HepG2 (cell line): ENCODE measurements at regions not wholly inside any gene's neighbourhood (a gene's known extent, or its start where the extent isn't known, plus 50 kb on each side); places are given as distances from the start of the nearest gene placed in this dataset.

ENCODE experiments used
- ATAC-seq: fragments of 200-7000 bp; cut with Tn5 transposase; 3 replicates; pipeline ENCODE4 v1.9.1; 2020; ENCODE audit warnings: mild to moderate bottlenecking, moderate library complexity
- BruUV-seq: library from RNA; stranded (reverse); fragments of 400-500 nt; replicated peaks from 2 replicates; lab custom pipeline; 2021; lab: Mats Ljungman, UMichigan
- CTCF ChIA-PET: fragments of 300-600 bp; formaldehyde crosslinking; extraction: SDS; loops from one replicate; lab custom pipeline; 2021; ENCODE audit warnings: low total read pairs, inconsistent platforms, low intra/inter-chr PET ratio; lab: Yijun Ruan, JAX
- POLR2A ChIA-PET: fragments of 350-600 bp; sonication (Branson Sonifier 250); formaldehyde crosslinking; loops from one replicate; lab custom pipeline; 2020; ENCODE audit warnings: antibody characterized with exemption, inconsistent platforms; lab: Yijun Ruan, JAX
- DNase-seq: peaks from one replicate; pipeline ENCODE4 v3.0.0-alpha.2; 2015; ENCODE audit warnings: low spot score
- FAIRE-seq: peaks from 3 replicates; lab custom pipeline; 2011; peaks lifted over from hg19 to GRCh38; lab: Jason Lieb, UNC
- H2AFZ ChIP-seq: one replicate; pipeline ENCODE4 v1.6.1; 2011; ENCODE audit warnings: low read length, inconsistent platforms
- H3K27ac ChIP-seq: fragments of 300-600 bp; 3 replicates; pipeline ENCODE4 v1.8.0; 2011; ENCODE audit warnings: mixed run types, mild to moderate bottlenecking, mixed read lengths, low read length, inconsistent platforms; ENCODE audit not compliant: insufficient read depth; ENCODE audit errors: extremely low read length
- H3K27me3 ChIP-seq, 2 experiments: fragments of 200-600 bp in 1 of 2; 2 replicates in 1 of 2; 3 replicates in 1 of 2; pipeline versions ENCODE4 v1.6.0 to v1.8.0; 2011; ENCODE audit warnings: low read length in 2 of 2, mild to moderate bottlenecking in 2 of 2, moderate library complexity in 2 of 2, inconsistent platforms in 1 of 2; ENCODE audit not compliant: insufficient read depth in 2 of 2, control insufficient read depth in 1 of 2
- H3K36me3 ChIP-seq, 2 experiments: fragments of 200-600 bp in 1 of 2; replicated peaks in 1 of 2; 2 replicates in 1 of 2; 3 replicates in 1 of 2; pipeline versions ENCODE4 v1.5.1 to v1.8.0; 2011; ENCODE audit warnings: low read length in 2 of 2, inconsistent platforms in 1 of 2; ENCODE audit not compliant: insufficient read depth in 2 of 2, control insufficient read depth in 1 of 2
- H3K4me1 ChIP-seq: 2 replicates; pipeline ENCODE4 v1.5.1; 2012; ENCODE audit warnings: low read length, inconsistent platforms; ENCODE audit not compliant: insufficient read depth
- H3K4me2 ChIP-seq: 2 replicates; pipeline ENCODE4 v1.6.0; 2011; ENCODE audit warnings: low read depth, low read length, inconsistent platforms
- H3K4me3 ChIP-seq, 3 experiments: fragments of 200-600 bp in 1 of 3; sonication (generic), shearing (Covaris generic) in 1 of 3; replicated peaks in 1 of 3; 2 replicates each; pipeline ENCODE4 v1.5.1; 2011 to 2016; ENCODE audit warnings: low read length in 3 of 3, inconsistent platforms in 2 of 3, low read depth in 2 of 3, mild to moderate bottlenecking in 2 of 3, control low read depth in 1 of 3, mixed read lengths in 1 of 3; ENCODE audit not compliant: insufficient read depth in 1 of 3
- H3K79me2 ChIP-seq: one replicate; pipeline ENCODE4 v1.6.1; 2011; ENCODE audit warnings: low read length, inconsistent platforms; ENCODE audit not compliant: insufficient read depth
- H3K9ac ChIP-seq: 2 replicates; pipeline ENCODE4 v1.6.0; 2011; ENCODE audit warnings: mild to moderate bottlenecking, low read depth, low read length, inconsistent platforms; ENCODE audit not compliant: insufficient read depth
- H3K9me3 ChIP-seq: 2 replicates; pipeline ENCODE4 v1.5.1; 2012; ENCODE audit warnings: mild to moderate bottlenecking, low read length
- H4K20me1 ChIP-seq: 2 replicates; pipeline ENCODE4 v1.6.0; 2011; ENCODE audit warnings: inconsistent platforms, mild to moderate bottlenecking, low read length, moderate library complexity; ENCODE audit not compliant: insufficient read depth
- ARNTL ChIP-seq: sonication (generic); formaldehyde crosslinking; IDR thresholded peaks from 2 replicates; pipeline ENCODE4 v1.4.0; 2020; ENCODE audit warnings: mild to moderate bottlenecking, missing genetic modification reagents
- CBX2 ChIP-seq, 2 experiments: fragments of 200-600 bp in 1 of 2; sonication (generic); formaldehyde crosslinking in 1 of 2; IDR thresholded peaks; 2 replicates each; pipeline versions ENCODE4 v1.7.0 to v1.8.1; 2018 to 2022; ENCODE audit warnings: low read depth in 2 of 2, low read length in 1 of 2, mild to moderate bottlenecking in 1 of 2, missing genetic modification reagents in 1 of 2
- HNRNPK ChIP-seq: fragments of 200-400 bp; formaldehyde crosslinking; IDR thresholded peaks from 2 replicates; pipeline ENCODE4 v1.6.1; 2018; ENCODE audit warnings: low read length, low read depth, moderate library complexity, mild to moderate bottlenecking; ENCODE audit not compliant: poor library complexity, severe bottlenecking
- HOXA5 ChIP-seq: sonication (generic); formaldehyde crosslinking; IDR thresholded peaks from 2 replicates; pipeline ENCODE4 v1.4.0; 2020; ENCODE audit warnings: missing genetic modification reagents
- KLF11 ChIP-seq: IDR thresholded peaks from 2 replicates; pipeline ENCODE4 v1.6.1; 2016; ENCODE audit warnings: missing compliant biosample characterization
- PAXIP1 ChIP-seq: sonication (generic); formaldehyde crosslinking; conservative IDR thresholded peaks from 2 replicates; pipeline ENCODE4 v1.4.0; 2020; ENCODE audit warnings: mild to moderate bottlenecking, missing genetic modification reagents, moderate library complexity
- RAD51 ChIP-seq: fragments of 450-650 bp; IDR thresholded peaks from 2 replicates; pipeline ENCODE4 v1.6.1; 2016; ENCODE audit warnings: borderline replicate concordance
- SNAPC5 ChIP-seq: sonication (generic); formaldehyde crosslinking; IDR thresholded peaks from 2 replicates; pipeline ENCODE4 v1.8.1; 2023; ENCODE audit warnings: mild to moderate bottlenecking, missing genetic modification reagents, borderline replicate concordance
- TCF7 ChIP-seq: sonication (generic); IDR thresholded peaks from 2 replicates; pipeline ENCODE4 v1.6.1; 2016; ENCODE audit warnings: antibody characterized with exemption, low read depth
- TFDP1 ChIP-seq: IDR thresholded peaks from 2 replicates; pipeline ENCODE4 v1.6.1; 2016; ENCODE audit warnings: missing compliant biosample characterization, missing genetic modification reagents, borderline replicate concordance
- UBTF ChIP-seq: sonication (generic); formaldehyde crosslinking; IDR thresholded peaks from 2 replicates; pipeline ENCODE4 v1.4.0; 2020; ENCODE audit warnings: mild to moderate bottlenecking, missing genetic modification reagents
- ZBTB1 ChIP-seq: sonication (generic); formaldehyde crosslinking; IDR thresholded peaks from 2 replicates; pipeline ENCODE4 v1.4.0; 2020; ENCODE audit warnings: missing genetic modification reagents, borderline replicate concordance
- ZNF10 ChIP-seq: sonication (generic); formaldehyde crosslinking; IDR thresholded peaks from 2 replicates; pipeline ENCODE4 v1.4.0; 2020; ENCODE audit warnings: mild to moderate bottlenecking, low read depth, missing genetic modification reagents, borderline replicate concordance
- ZNF224 ChIP-seq: sonication (generic); formaldehyde crosslinking; IDR thresholded peaks from 2 replicates; pipeline ENCODE4 v1.5.0; 2020; ENCODE audit warnings: mild to moderate bottlenecking, missing genetic modification reagents
- ZNF329 ChIP-seq: sonication (generic); formaldehyde crosslinking; IDR thresholded peaks from 2 replicates; pipeline ENCODE4 v1.9.0; 2021; ENCODE audit warnings: low read depth, mild to moderate bottlenecking, missing genetic modification reagents
- ZNF552 ChIP-seq: sonication (generic); formaldehyde crosslinking; IDR thresholded peaks from 2 replicates; pipeline ENCODE4 v1.9.0; 2022; ENCODE audit warnings: missing genetic modification reagents, mild to moderate bottlenecking, borderline replicate concordance
- ZNF605 ChIP-seq: sonication (generic); formaldehyde crosslinking; IDR thresholded peaks from 2 replicates; pipeline ENCODE4 v1.8.0; 2022; ENCODE audit warnings: mild to moderate bottlenecking, missing genetic modification reagents
- ZNF839 ChIP-seq: sonication (generic); formaldehyde crosslinking; IDR thresholded peaks from 2 replicates; pipeline ENCODE4 v1.4.0; 2020; ENCODE audit warnings: missing genetic modification reagents, mild to moderate bottlenecking, borderline replicate concordance
- WGBS: methylation state at CpG from one replicate; pipeline ENCODE4 v1.1.6; 2017; ENCODE audit warnings: low lambda C conversion rate; 5-methylcytosine and 5-hydroxymethylcytosine counted together
- in situ Hi-C: cut with HindIII; loops from 2 replicates; pipeline ENCODE4 v1.10.0; 2017; ENCODE audit warnings: low pct_unique_long_range_greater_than_20kb; ENCODE audit not compliant: extremely low pct_ligation_motif_present
- intact Hi-C: fragments of 100-400 bp; cut with micrococcal nuclease; formaldehyde crosslinking; loops from one replicate; pipeline ENCODE4 v1.10.0; 2022; ENCODE audit not compliant: unreplicated experiment

GRCh38 chr3:174346141-174346540 is 513.0 kb upstream of the NAALADL2 start:
- TF ChIP-seq HOXA5, result no peak
- no peak for TF ChIP-seq KLF11 (CRISPR knock-in tag)
- no peak for TF ChIP-seq RAD51
- no peak for TF ChIP-seq ZNF329 (CRISPR knock-in tag)
- TF ChIP-seq SNAPC5, result no peak
- TF ChIP-seq ARNTL (CRISPR knock-in tag), result no peak
- TF ChIP-seq TFDP1 (CRISPR knock-in tag), result no peak
- no peak for TF ChIP-seq TCF7
- no peak for TF ChIP-seq ZNF552 (CRISPR knock-in tag)
- TF ChIP-seq HNRNPK, result no peak
- TF ChIP-seq ZBTB1, result no peak
- TF ChIP-seq UBTF (CRISPR knock-in tag), result no peak
- TF ChIP-seq ZNF10 (CRISPR knock-in tag), result no peak
- TF ChIP-seq CBX2 (IDR thresholded peaks at IDR 0.05; ENCODE audit: low read depth, low read length), result no peak
- TF ChIP-seq CBX2 (CRISPR knock-in tag; IDR thresholded peaks at IDR 0.05; ENCODE audit: low read depth), result no peak
- TF ChIP-seq ZNF224 (CRISPR knock-in tag), result no peak
- no peak for TF ChIP-seq ZNF839 (CRISPR knock-in tag)
- TF ChIP-seq ZNF605 (CRISPR knock-in tag), result no peak
- no peak for TF ChIP-seq PAXIP1
- TF ChIP-seq, all 625 proteins: peak for 0
- Histone ChIP-seq H3K4me2 (no peak overlapping the region), H3K9me3 (no peaks in the 10 kb centered on the region), H3K9ac (no peak overlapping the region), H3K79me2 (no peaks in the 10 kb centered on the region), H3K4me1 (no peaks in the 10 kb centered on the region), H3K27me3 (no peaks in the 10 kb centered on the region), H3K36me3 (no peaks in the 10 kb centered on the region), H4K20me1 (no peaks in the 10 kb centered on the region), H3K27ac (no peak overlapping the region), H3K4me3 (no peak overlapping the region), H2AFZ (no peak overlapping the region)
- 2% methylated on average over 2 of the region's 2 CpGs for WGBS
- CTCF ChIA-PET, result no interaction called here
- DNase-seq (no peak), FAIRE-seq (no peak), ATAC-seq (no peak)
- intact Hi-C loops, result no loop called here
- in situ Hi-C loops, result no loop called here
- BruUV-seq, result no TSS peak
- POLR2A ChIA-PET, result no interaction called here
